GM23338 (cell line): ENCODE measurements at regions not wholly inside any gene's neighbourhood (a gene's known extent, or its start where the extent isn't known, plus 50 kb on each side); places are given as distances from the start of the nearest gene placed in this dataset.

Source experiments
- ATAC-seq: fragments of 200-7000 bp; cut with Tn5 transposase; 3 replicates; pipeline ENCODE4 v1.9.1; 2020
- DNase-seq: peaks from one replicate; pipeline ENCODE4 v3.0.0-alpha.2; 2015; ENCODE audit warnings: low spot score
- H2AFZ ChIP-seq: fragments of 200-600 bp; sonication (generic); 2 replicates; pipeline ENCODE4 v1.8.0; 2016; ENCODE audit warnings: antibody characterized with exemption, mild to moderate bottlenecking, moderate library complexity
- H3F3A ChIP-seq: fragments of 200-600 bp; sonication (generic); replicated peaks from 2 replicates; pipeline ENCODE4 v1.8.0; 2017; ENCODE audit warnings: antibody characterized with exemption, mixed run types, low read depth
- H3K27ac ChIP-seq: fragments of 200-600 bp; sonication (generic); 2 replicates; pipeline ENCODE4 v1.6.1; 2016; ENCODE audit warnings: low read depth
- H3K27me3 ChIP-seq: fragments of 200-600 bp; sonication (generic); 2 replicates; pipeline ENCODE4 v1.8.0; 2016; ENCODE audit warnings: mild to moderate bottlenecking, mixed run types, moderate library complexity; ENCODE audit not compliant: insufficient read depth
- H3K36me3 ChIP-seq: fragments of 200-600 bp; sonication (generic); 2 replicates; pipeline ENCODE4 v1.8.0; 2016; ENCODE audit warnings: mild to moderate bottlenecking; ENCODE audit not compliant: insufficient read depth
- H3K4me1 ChIP-seq: fragments of 200-600 bp; sonication (generic); 2 replicates; pipeline ENCODE4 v1.8.0; 2016; ENCODE audit warnings: mild to moderate bottlenecking, moderate library complexity; ENCODE audit not compliant: insufficient read depth
- H3K4me2 ChIP-seq: fragments of 200-600 bp; sonication (generic); 2 replicates; pipeline ENCODE4 v1.7.1; 2017; ENCODE audit warnings: mixed run types
- H3K4me3 ChIP-seq: fragments of 200-600 bp; sonication (generic); 2 replicates; pipeline ENCODE4 v1.6.1; 2016; ENCODE audit warnings: mixed run types
- H3K79me2 ChIP-seq: fragments of 200-600 bp; sonication (generic); replicated peaks from 2 replicates; pipeline ENCODE4 v1.8.0; 2017; ENCODE audit warnings: mild to moderate bottlenecking; ENCODE audit not compliant: insufficient read depth
- H3K9me2 ChIP-seq: fragments of 200-600 bp; sonication (generic); 2 replicates; pipeline ENCODE4 v1.8.0; 2017; ENCODE audit not compliant: insufficient read depth
- H4K20me1 ChIP-seq: fragments of 200-600 bp; sonication (generic); replicated peaks from 2 replicates; pipeline ENCODE4 v1.8.0; 2017; ENCODE audit warnings: mild to moderate bottlenecking; ENCODE audit not compliant: insufficient read depth
- H3K27ac Mint-ChIP-seq: 2 replicates; pipeline ENCODE4 v1.8.0; 2020; ENCODE audit warnings: inconsistent platforms, mild to moderate bottlenecking, moderate library complexity, mixed read lengths
- H3K27me3 Mint-ChIP-seq: 3 replicates; pipeline ENCODE4 v1.8.0; 2022; ENCODE audit warnings: low read depth, mild to moderate bottlenecking, moderate library complexity, mixed read lengths, inconsistent platforms; ENCODE audit not compliant: insufficient read depth, poor library complexity
- H3K36me3 Mint-ChIP-seq: 3 replicates; pipeline ENCODE4 v1.8.0; 2021; ENCODE audit warnings: low read depth, mild to moderate bottlenecking, inconsistent platforms, moderate library complexity, mixed read lengths
- H3K4me1 Mint-ChIP-seq: 3 replicates; pipeline ENCODE4 v1.8.0; 2020; ENCODE audit warnings: mild to moderate bottlenecking, inconsistent platforms, mixed read lengths
- H3K4me3 Mint-ChIP-seq: 3 replicates; pipeline ENCODE4 v1.8.0; 2021; ENCODE audit warnings: moderate library complexity, mild to moderate bottlenecking, inconsistent platforms, mixed read lengths
- H3K9me3 Mint-ChIP-seq: 3 replicates; pipeline ENCODE4 v1.8.0; 2020; ENCODE audit warnings: moderate library complexity, mild to moderate bottlenecking, inconsistent platforms, mixed read lengths
- CTCF ChIP-seq, 2 experiments: fragments of 200-600 bp in 1 of 2; sonication (generic) in 1 of 2; conservative IDR thresholded peaks; 2 replicates each; pipeline versions ENCODE4 v1.5.1 to v1.6.1; 2016 to 2017; ENCODE audit warnings: antibody characterized with exemption in 2 of 2, low read depth in 2 of 2, mild to moderate bottlenecking in 2 of 2, moderate library complexity in 1 of 2
- JUNB ChIP-seq: IDR thresholded peaks from one replicate; pipeline ENCODE4 v1.6.1; 2016; ENCODE audit warnings: antibody characterized with exemption; ENCODE audit not compliant: unreplicated experiment
- NANOG ChIP-seq: IDR thresholded peaks from 2 replicates; pipeline ENCODE4 v1.6.1; 2016; ENCODE audit warnings: antibody characterized with exemption, borderline replicate concordance
- STAT1 ChIP-seq: IDR thresholded peaks from one replicate; pipeline ENCODE4 v1.6.1; 2016; ENCODE audit warnings: antibody characterized with exemption; ENCODE audit not compliant: unreplicated experiment
- ZNF462 ChIP-seq: fragments of 250-450 bp; sonication (Bioruptor Pico); IDR thresholded peaks from 2 replicates; pipeline ENCODE4 v1.5.0; 2020; ENCODE audit warnings: mild to moderate bottlenecking, moderate library complexity

- no peak for TF ChIP-seq CTCF (conservative IDR thresholded peaks at IDR 0.05; ENCODE audit: low read depth in 2 of 2)
Measured at GRCh38 chr2:521853-522530, 155.2 kb downstream of the TMEM18 start (continued).

- TF ChIP-seq CTCF (conservative IDR thresholded peaks at IDR 0.05; ENCODE audit: low read depth in 2 of 2), result no peak
- DNase-seq, result no peak
- 0 out of 2 replicates have a peak, but pooled peaks cover 14% of the 10 kb centered on the region for H3K9me2 ChIP-seq
- Mint-ChIP-seq H3K27me3 (peaks cover 2% of the 10 kb centered on the region), H3K27ac (no peak overlapping the region), H3K36me3 (no peaks in the 10 kb centered on the region), H3K9me3 (no peaks in the 10 kb centered on the region), H3K4me3 (no peak overlapping the region), H3K4me1 (no peaks in the 10 kb centered on the region)
- no peaks in the 10 kb centered on the region for H3K4me1 ChIP-seq
- no peaks in the 10 kb centered on the region for H3K79me2 ChIP-seq
- H3K4me3 ChIP-seq, result no peak overlapping the region
- H3F3A ChIP-seq, result no peaks in the 10 kb centered on the region
- no peak for ATAC-seq
- H3K27ac ChIP-seq, result no peak overlapping the region
- H4K20me1 ChIP-seq, result no peaks in the 10 kb centered on the region
- no peak overlapping the region for H3K4me2 ChIP-seq
- H3K27me3 ChIP-seq, result no peaks in the 10 kb centered on the region
- no peak overlapping the region for H2AFZ ChIP-seq
- H3K36me3 ChIP-seq, result no peaks in the 10 kb centered on the region
Measured at GRCh38 chr2:520663-521340, 156.4 kb downstream of the TMEM18 start.

- no peak for ATAC-seq
- Histone ChIP-seq H3K79me2 (no peaks in the 10 kb centered on the region), H3K27me3 (no peaks in the 10 kb centered on the region), H3K27ac (no peak overlapping the region), H2AFZ (no peak overlapping the region), H3K4me2 (no peak overlapping the region), H3F3A (no peaks in the 10 kb centered on the region), H3K4me3 (no peak overlapping the region), H4K20me1 (no peaks in the 10 kb centered on the region), H3K4me1 (no peaks in the 10 kb centered on the region), H3K9me2 (0 out of 2 replicates have a peak, but pooled peaks cover 2% of the 10 kb centered on the region), H3K36me3 (no peaks in the 10 kb centered on the region)
- TF ChIP-seq ZNF462 (CRISPR knock-in tag) (no peak), STAT1 (no peak), JUNB (no peak), NANOG (no peak)
- no peaks in the 10 kb centered on the region for H3K36me3 Mint-ChIP-seq
- H3K4me1 Mint-ChIP-seq, result peaks cover 4% of the 10 kb centered on the region; the same call in 2 of the 3 replicates
- no peaks in the 10 kb centered on the region for H3K9me3 Mint-ChIP-seq
- H3K27me3 Mint-ChIP-seq, result peaks cover 5% of the 10 kb centered on the region
- H3K27ac Mint-ChIP-seq, result no peak overlapping the region
- no peak overlapping the region for H3K4me3 Mint-ChIP-seq
- no peak for DNase-seq
Measured at GRCh38 chr2:516944-517343, 160.3 kb downstream of the TMEM18 start.
